H9 (cell line): ENCODE measurements at regions not wholly inside any gene's neighbourhood (a gene's known extent, or its start where the extent isn't known, plus 50 kb on each side); places are given as distances from the start of the nearest gene placed in this dataset.

Experiments used
- DNase-seq: peaks from one replicate; pipeline ENCODE4 v3.0.0-alpha.2; 2017
- H2AFZ ChIP-seq: one replicate; pipeline ENCODE4 v1.6.1; 2013; ENCODE audit warnings: mild to moderate bottlenecking, low read length, control low read depth, moderate library complexity
- H2AK5ac ChIP-seq: 2 replicates; pipeline ENCODE4 v1.6.1; 2013; ENCODE audit warnings: low read length, control low read depth, mixed read lengths; ENCODE audit not compliant: insufficient read length
- H2BK120ac ChIP-seq: one replicate; pipeline ENCODE4 v1.6.1; 2013; ENCODE audit warnings: low read depth, mild to moderate bottlenecking, low read length, control low read depth, inconsistent platforms; ENCODE audit not compliant: poor library complexity, severe bottlenecking
- H2BK12ac ChIP-seq: 2 replicates; pipeline ENCODE4 v1.6.1; 2013; ENCODE audit warnings: low read length, control low read depth, mixed read lengths, low read depth; ENCODE audit not compliant: insufficient read length
- H2BK15ac ChIP-seq: 2 replicates; pipeline ENCODE4 v1.6.1; 2013; ENCODE audit warnings: low read depth, low read length, control low read depth
- H2BK20ac ChIP-seq: one replicate; pipeline ENCODE4 v1.6.1; 2013; ENCODE audit warnings: low read depth, mild to moderate bottlenecking, low read length, control low read depth, inconsistent platforms; ENCODE audit not compliant: poor library complexity, severe bottlenecking
- H2BK5ac ChIP-seq: 2 replicates; pipeline ENCODE4 v1.6.1; 2013; ENCODE audit warnings: low read length, control low read depth, mixed read lengths; ENCODE audit not compliant: insufficient read length
- H3K14ac ChIP-seq: 2 replicates; pipeline ENCODE4 v1.6.1; 2013; ENCODE audit warnings: low read length, control low read depth; ENCODE audit not compliant: insufficient read depth
- H3K18ac ChIP-seq: 2 replicates; pipeline ENCODE4 v1.6.1; 2013; ENCODE audit warnings: low read depth, mild to moderate bottlenecking, mixed read lengths, low read length, control low read depth; ENCODE audit not compliant: insufficient read length
- H3K23ac ChIP-seq: 2 replicates; pipeline ENCODE4 v1.6.1; 2013; ENCODE audit warnings: low read length, control low read depth, mixed read lengths, low read depth; ENCODE audit not compliant: insufficient read length
- H3K23me2 ChIP-seq: 2 replicates; pipeline ENCODE4 v1.6.1; 2013; ENCODE audit warnings: low read depth, mild to moderate bottlenecking, mixed read lengths, low read length, control low read depth; ENCODE audit not compliant: insufficient read length, poor library complexity, severe bottlenecking
- H3K27ac ChIP-seq: 2 replicates; pipeline ENCODE4 v1.5.1; 2013; ENCODE audit warnings: low read length, control low read depth, mixed read lengths, low read depth; ENCODE audit not compliant: insufficient read length
- H3K27me3 ChIP-seq: 2 replicates; pipeline ENCODE4 v1.6.1; 2013; ENCODE audit warnings: low read length, control low read depth, inconsistent platforms; ENCODE audit not compliant: insufficient read depth
- H3K4ac ChIP-seq: 2 replicates; pipeline ENCODE4 v1.6.1; 2013; ENCODE audit warnings: low read depth, mild to moderate bottlenecking, control low read depth, inconsistent platforms, low read length, moderate library complexity
- H3K4me1 ChIP-seq: 2 replicates; pipeline ENCODE4 v1.6.1; 2013; ENCODE audit warnings: low read length, control low read depth, inconsistent platforms; ENCODE audit not compliant: insufficient read depth
- H3K4me2 ChIP-seq: 2 replicates; pipeline ENCODE4 v1.6.1; 2013; ENCODE audit warnings: low read length, control low read depth, mixed read lengths; ENCODE audit not compliant: insufficient read length, insufficient read depth
- H3K56ac ChIP-seq: 2 replicates; pipeline ENCODE4 v1.6.1; 2013; ENCODE audit warnings: low read depth, mild to moderate bottlenecking, mixed read lengths, low read length, control low read depth; ENCODE audit not compliant: insufficient read length
- H3K79me1 ChIP-seq: 2 replicates; pipeline ENCODE4 v1.6.1; 2013; ENCODE audit warnings: low read depth, mild to moderate bottlenecking, moderate library complexity, low read length, control low read depth, inconsistent platforms; ENCODE audit not compliant: insufficient read depth, poor library complexity, severe bottlenecking
- H3K79me2 ChIP-seq: 2 replicates; pipeline ENCODE4 v1.6.1; 2013; ENCODE audit warnings: low read length, control low read depth, inconsistent platforms; ENCODE audit not compliant: insufficient read depth
- H3K9ac ChIP-seq: 2 replicates; pipeline ENCODE4 v1.6.1; 2013; ENCODE audit warnings: low read length, control low read depth, mixed read lengths; ENCODE audit not compliant: insufficient read length; ENCODE audit errors: extremely low read depth
- H3K9me3 ChIP-seq: one replicate; pipeline ENCODE4 v1.6.1; 2013; ENCODE audit warnings: low read depth, low read length, inconsistent platforms; ENCODE audit not compliant: control insufficient read depth
- H3T11ph ChIP-seq: one replicate; pipeline ENCODE4 v1.6.1; 2013; ENCODE audit warnings: mild to moderate bottlenecking, low read length, control low read depth, inconsistent platforms
- H4K20me1 ChIP-seq: one replicate; pipeline ENCODE4 v1.6.1; 2013; ENCODE audit not compliant: control insufficient read depth, insufficient read length, insufficient read depth
- H4K5ac ChIP-seq: 2 replicates; pipeline ENCODE4 v1.6.1; 2013; ENCODE audit warnings: low read depth, mild to moderate bottlenecking, mixed read lengths, low read length, control low read depth; ENCODE audit not compliant: insufficient read length
- H4K8ac ChIP-seq: replicated peaks from 2 replicates; pipeline ENCODE4 v1.6.1; 2013; ENCODE audit warnings: low read length, control low read depth, mixed read lengths, low read depth; ENCODE audit not compliant: insufficient read length
- H4K91ac ChIP-seq: 2 replicates; pipeline ENCODE4 v1.6.1; 2013; ENCODE audit warnings: low read depth, mild to moderate bottlenecking, moderate library complexity, mixed read lengths, low read length, control low read depth; ENCODE audit not compliant: insufficient read length
- H3K27ac Mint-ChIP-seq, 3 experiments: 2 replicates in 2 of 3; 3 replicates in 1 of 3; pipeline ENCODE4 v1.8.0; 2020 to 2021; ENCODE audit warnings: mixed read lengths in 3 of 3, mild to moderate bottlenecking in 1 of 3, moderate library complexity in 1 of 3
- H3K27me3 Mint-ChIP-seq: 2 replicates; pipeline ENCODE4 v1.8.0; 2021; ENCODE audit warnings: low read depth, mild to moderate bottlenecking, moderate library complexity, mixed read lengths
- H3K36me3 Mint-ChIP-seq, 3 experiments: 2 replicates in 2 of 3; 3 replicates in 1 of 3; pipeline ENCODE4 v1.8.0; 2020 to 2021; ENCODE audit warnings: low read depth in 3 of 3, mixed read lengths in 3 of 3; ENCODE audit not compliant: insufficient read depth in 1 of 3
- H3K4me1 Mint-ChIP-seq, 2 experiments: 2 replicates each; pipeline ENCODE4 v1.8.0; 2020; ENCODE audit warnings: mixed read lengths in 2 of 2
- H3K4me3 Mint-ChIP-seq, 2 experiments: 2 replicates in 1 of 2; 3 replicates in 1 of 2; pipeline ENCODE4 v1.8.0; 2020 to 2021; ENCODE audit warnings: mild to moderate bottlenecking in 2 of 2, mixed read lengths in 2 of 2, moderate library complexity in 1 of 2
- H3K9me3 Mint-ChIP-seq, 2 experiments: 2 replicates in 1 of 2; 3 replicates in 1 of 2; pipeline ENCODE4 v1.8.0; 2020; ENCODE audit warnings: mild to moderate bottlenecking in 2 of 2, mixed read lengths in 2 of 2, moderate library complexity in 1 of 2
- CTCF ChIP-seq: fragments of 200-600 bp; sonication (generic); conservative IDR thresholded peaks from 3 replicates; pipeline ENCODE4 v1.8.0; 2021; ENCODE audit warnings: antibody characterized with exemption, mild to moderate bottlenecking
- whole genome bisulfite sequencing: extraction: QIAGEN DNeasy Blood & Tissue Kit; methylation state at CpG from one replicate; pipeline ENCODE4 v1.1.7; 2013; ENCODE audit warnings: missing lambda C conversion rate, low lambda C conversion rate, mixed read lengths; ENCODE audit not compliant: insufficient read length; ENCODE audit errors: extremely low coverage; 5-methylcytosine and 5-hydroxymethylcytosine counted together

GRCh38 chr2:236896688-236897087, 189.0 kb upstream of the COPS8 start:
- no peak overlapping the region for H2BK12ac ChIP-seq
- no peak for TF ChIP-seq CTCF
- no peaks in the 10 kb centered on the region for H3K79me1 ChIP-seq
- H2AFZ ChIP-seq = no peak overlapping the region
- no CpG with 5 or more reads among the region's 5 CpGs for WGBS
- Mint-ChIP-seq H3K27me3 (peaks cover 3% of the 10 kb centered on the region), H3K9me3 (no peaks in the 10 kb centered on the region), H3K27ac (no peak overlapping the region), H3K4me3 (no peak overlapping the region), H3K36me3 (no peaks in the 10 kb centered on the region), H3K4me1 (peaks cover 7 to 9% of the 10 kb centered on the region in 2 experiments)
- no peak for DNase-seq
- no peak overlapping the region for H3K4me2 ChIP-seq
- no peaks in the 10 kb centered on the region for H3K23me2 ChIP-seq
- H2BK120ac ChIP-seq = no peak overlapping the region
- H3K14ac ChIP-seq = no peak overlapping the region
- no peak overlapping the region for H2AK5ac ChIP-seq
- H3T11ph ChIP-seq = no peak overlapping the region
- no peak overlapping the region for H2BK15ac ChIP-seq
- no peak overlapping the region for H3K56ac ChIP-seq
- no peak overlapping the region for H4K5ac ChIP-seq
- H3K4me1 ChIP-seq = no peaks in the 10 kb centered on the region
- H2BK5ac ChIP-seq = no peak overlapping the region
- no peak overlapping the region for H4K91ac ChIP-seq
- no peak overlapping the region for H3K23ac ChIP-seq
- H3K4ac ChIP-seq = no peak overlapping the region
- no peak overlapping the region for H3K9ac ChIP-seq
- no peak overlapping the region for H4K8ac ChIP-seq
- no peaks in the 10 kb centered on the region for H4K20me1 ChIP-seq
- no peak overlapping the region for H3K18ac ChIP-seq
- no peaks in the 10 kb centered on the region for H3K27me3 ChIP-seq
- H3K27ac ChIP-seq = no peak overlapping the region
- no peak overlapping the region for H2BK20ac ChIP-seq
- no peaks in the 10 kb centered on the region for H3K9me3 ChIP-seq
- H3K79me2 ChIP-seq = no peaks in the 10 kb centered on the region
